Ovary (tissue), 7 donors: ENCODE measurements at regions not wholly inside any gene's neighbourhood (a gene's known extent, or its start where the extent isn't known, plus 50 kb on each side); places are given as distances from the start of the nearest gene placed in this dataset.
"Not testable (repeated sequence)": the region's sequence is repeated elsewhere in the genome, so short reads cannot be mapped to it uniquely, and the experiment has no call there.

Experiments used
- DNase-seq, 5 donors: peaks; one replicate each; pipeline ENCODE4 v3.0.0-alpha.2; 2019 to 2020
- H3K27ac ChIP-seq, 2 donors: fragments of 200-600 bp; one replicate each; pipeline versions ENCODE4 v1.5.1 to v1.8.0; 2019 to 2022
- H3K27me3 ChIP-seq: fragments of 200-600 bp; one replicate; pipeline ENCODE4 v1.8.0; 2022
- H3K36me3 ChIP-seq: fragments of 200-600 bp; sonication (generic); one replicate; pipeline ENCODE4 v1.5.1; 2019
- H3K4me1 ChIP-seq: one replicate; pipeline ENCODE4 v1.8.1; 2013; ENCODE audit warnings: mild to moderate bottlenecking, moderate library complexity; ENCODE audit not compliant: insufficient read depth
- H3K4me3 ChIP-seq: fragments of 200-600 bp; sonication (generic); one replicate; pipeline ENCODE4 v1.5.1; 2017
- H3K9me3 ChIP-seq, 2 donors: fragments of 200-600 bp in 1 of 2; sonication (generic) in 1 of 2; one replicate each; pipeline versions ENCODE4 v1.5.1 to v1.8.1; 2013 to 2019; ENCODE audit warnings: mild to moderate bottlenecking in 1 of 2, moderate library complexity in 1 of 2
- EP300 ChIP-seq: sonication (generic); formaldehyde crosslinking; IDR thresholded peaks from one replicate; pipeline ENCODE4 v1.6.1; 2017; ENCODE audit warnings: antibody characterized with exemption
- POLR2A ChIP-seq: fragments of 450-650 bp; IDR thresholded peaks from one replicate; pipeline ENCODE4 v1.6.1; 2017; ENCODE audit warnings: antibody characterized with exemption, mild to moderate bottlenecking, moderate library complexity
- WGBS, 3 donors: extraction: QIAGEN DNeasy Blood & Tissue Kit in 1 of 3; methylation state at CpG; one replicate each; pipeline versions ENCODE4 v1.1.5 to v1.1.7; 2013 to 2017; 5-methylcytosine and 5-hydroxymethylcytosine counted together
- intact Hi-C, 4 donors: fragments of 100-400 bp; cut with DNase I; formaldehyde crosslinking; loops; one replicate each; pipeline versions ENCODE4 v1.11.0 to v1.15.1; 2022 to 2023
- TF ChIP-seq, protein P1 (sequence below), 3 donors: fragments of 450-650 bp in 2 of 3; fragments of 200-600 bp in 1 of 3; IDR thresholded peaks; one replicate each; pipeline versions ENCODE4 v1.5.1 to v1.8.0; 2016 to 2022; ENCODE audit warnings: antibody characterized with exemption in 3 of 3, mild to moderate bottlenecking in 1 of 3
- donor health status: DM: no; HTN: no; CAD: no; lungs with moderate emphysema.
- donor health status: DM: no; HTN: no; CAD: no.
- donor health status: Bipolar disorder and iron deficiency.
- donor health status: DM: no; HTN: no; CAD: no.
- donor health status: DM: yes; HTN: yes; CAD: no.

DNA sequence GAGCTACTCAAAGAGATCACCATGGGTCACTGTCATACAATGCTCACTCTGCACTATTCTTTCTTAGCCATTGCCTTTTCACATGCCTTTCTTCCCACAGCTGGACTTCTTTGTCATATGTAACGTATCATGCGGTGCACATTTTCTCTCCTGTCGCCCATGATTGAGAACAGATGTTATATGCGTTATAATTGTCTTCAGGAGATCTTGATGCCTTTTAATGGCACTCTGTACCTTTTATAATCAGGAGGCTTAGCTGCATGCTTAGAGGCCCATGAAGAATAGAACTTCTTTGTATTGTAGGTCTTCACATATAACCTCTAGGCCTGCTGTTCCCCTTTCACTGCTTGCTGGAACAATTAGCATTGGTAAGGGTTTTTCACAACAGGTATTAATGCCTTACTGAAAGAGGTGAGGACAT lies 436.1 kb downstream of the CDH10 start:
- no peak for DNase-seq
- H3K36me3 ChIP-seq: no peaks in the 10 kb centered on the region
- no peaks in the 10 kb centered on the region for H3K4me1 ChIP-seq
- H3K4me3 ChIP-seq: no peak overlapping the region
- intact Hi-C loops: no loop called here
- no peak overlapping the region for H3K27ac ChIP-seq
- no peak for TF ChIP-seq POLR2A
- TF ChIP-seq, protein P1, sequence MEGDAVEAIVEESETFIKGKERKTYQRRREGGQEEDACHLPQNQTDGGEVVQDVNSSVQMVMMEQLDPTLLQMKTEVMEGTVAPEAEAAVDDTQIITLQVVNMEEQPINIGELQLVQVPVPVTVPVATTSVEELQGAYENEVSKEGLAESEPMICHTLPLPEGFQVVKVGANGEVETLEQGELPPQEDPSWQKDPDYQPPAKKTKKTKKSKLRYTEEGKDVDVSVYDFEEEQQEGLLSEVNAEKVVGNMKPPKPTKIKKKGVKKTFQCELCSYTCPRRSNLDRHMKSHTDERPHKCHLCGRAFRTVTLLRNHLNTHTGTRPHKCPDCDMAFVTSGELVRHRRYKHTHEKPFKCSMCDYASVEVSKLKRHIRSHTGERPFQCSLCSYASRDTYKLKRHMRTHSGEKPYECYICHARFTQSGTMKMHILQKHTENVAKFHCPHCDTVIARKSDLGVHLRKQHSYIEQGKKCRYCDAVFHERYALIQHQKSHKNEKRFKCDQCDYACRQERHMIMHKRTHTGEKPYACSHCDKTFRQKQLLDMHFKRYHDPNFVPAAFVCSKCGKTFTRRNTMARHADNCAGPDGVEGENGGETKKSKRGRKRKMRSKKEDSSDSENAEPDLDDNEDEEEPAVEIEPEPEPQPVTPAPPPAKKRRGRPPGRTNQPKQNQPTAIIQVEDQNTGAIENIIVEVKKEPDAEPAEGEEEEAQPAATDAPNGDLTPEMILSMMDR (IDR thresholded peaks at IDR 0.05): no peak
- no peak for TF ChIP-seq EP300
- H3K9me3 ChIP-seq: no peaks in the 10 kb centered on the region
- no peaks in the 10 kb centered on the region for H3K27me3 ChIP-seq
- WGBS, 3 donors: 50 to 51% (median 51%) methylated on average over 4 of the region's 4 CpGs

DNA sequence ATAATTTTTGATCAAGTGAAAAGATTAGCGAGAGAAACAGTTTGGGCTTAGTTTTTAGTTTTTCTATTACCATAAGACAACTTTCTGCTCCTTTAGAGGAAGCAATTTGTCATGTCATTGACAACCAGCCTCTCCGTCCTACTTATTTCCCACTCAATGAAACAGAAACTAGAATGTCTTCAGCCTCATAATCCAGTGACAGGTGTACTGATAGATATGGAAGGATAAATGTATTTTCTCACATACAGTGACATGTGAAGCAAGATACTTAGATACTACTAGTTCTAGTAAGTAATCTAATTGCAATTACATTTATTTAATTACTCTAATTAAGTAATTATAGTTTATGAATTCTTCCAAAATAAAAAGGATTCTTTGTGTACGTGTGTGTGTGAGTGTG lies 429.7 kb downstream of the CDH10 start:
- no peak for TF ChIP-seq POLR2A
- TF ChIP-seq EP300: no peak
- TF ChIP-seq, protein P1 (IDR thresholded peaks at IDR 0.05): no peak
- WGBS, 3 donors: 73 to 78% (median 77%) methylated on average over 3 of the region's 3 CpGs
- intact Hi-C loops: no loop called here
- H3K9me3 ChIP-seq: no peaks in the 10 kb centered on the region
- DNase-seq: no peak
- no peaks in the 10 kb centered on the region for H3K36me3 ChIP-seq
- no peaks in the 10 kb centered on the region for H3K4me1 ChIP-seq
- H3K4me3 ChIP-seq: no peak overlapping the region
- no peaks in the 10 kb centered on the region for H3K27me3 ChIP-seq
- H3K27ac ChIP-seq: no peak overlapping the region

GRCh38 chr5:24222876-24223275 lies 421.9 kb downstream of the CDH10 start:
- no peak for DNase-seq
- no peaks in the 10 kb centered on the region for H3K27me3 ChIP-seq
- H3K36me3 ChIP-seq: no peaks in the 10 kb centered on the region
- TF ChIP-seq POLR2A: no peak
- TF ChIP-seq, protein P1 (IDR thresholded peaks at IDR 0.05): no peak
- no peak for TF ChIP-seq EP300
- H3K4me3 ChIP-seq: no peak overlapping the region
- no peaks in the 10 kb centered on the region for H3K4me1 ChIP-seq
- H3K27ac ChIP-seq: no peak overlapping the region
- 3 to 8% (median 5%) methylated on average over 2 of the region's 2 CpGs for WGBS, 3 donors
- peaks cover 0 to 5% of the 10 kb centered on the region in 2 donors for H3K9me3 ChIP-seq
- intact Hi-C loops: no loop called here

DNA sequence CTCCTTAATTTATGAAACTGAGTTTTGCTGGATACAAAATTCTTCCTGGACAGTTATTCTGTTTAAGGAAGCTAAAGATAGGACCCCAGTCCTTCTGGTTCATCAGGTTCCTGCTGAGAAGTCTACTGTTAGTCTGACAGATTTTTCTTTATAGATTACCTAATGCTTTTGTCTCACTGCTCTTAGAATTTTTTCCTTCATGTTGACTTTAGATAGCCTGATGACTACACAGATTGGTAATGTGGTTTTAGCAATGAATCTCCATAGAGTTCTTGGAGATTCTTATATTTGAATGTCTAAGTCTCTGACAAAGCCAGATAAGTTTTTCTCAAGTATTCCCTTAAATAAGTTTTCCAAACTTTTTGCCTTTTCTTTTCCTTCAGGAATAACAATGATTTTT lies 419.7 kb downstream of the CDH10 start:
- H3K27me3 ChIP-seq: no peaks in the 10 kb centered on the region
- TF ChIP-seq EP300: no peak
- no peak for TF ChIP-seq POLR2A
- TF ChIP-seq, protein P1 (IDR thresholded peaks at IDR 0.05): no peak
- intact Hi-C loops: no loop called here
- no peaks in the 10 kb centered on the region for H3K36me3 ChIP-seq
- H3K4me3 ChIP-seq: no peak overlapping the region
- DNase-seq: no peak
- H3K4me1 ChIP-seq: no peaks in the 10 kb centered on the region
- H3K27ac ChIP-seq: no peak overlapping the region
- H3K9me3 ChIP-seq: peaks cover 0 to 5% of the 10 kb centered on the region in 2 donors

- no peak overlapping the region for H3K4me3 ChIP-seq
- no peaks in the 10 kb centered on the region for H3K36me3 ChIP-seq
- no peak overlapping the region for H3K27ac ChIP-seq
- WGBS, 3 donors: 42 to 62% (median 51%) methylated on average over 1 of the region's 1 CpG
- intact Hi-C loops: no loop called here
- no peak for DNase-seq
- H3K4me1 ChIP-seq: no peaks in the 10 kb centered on the region
- TF ChIP-seq EP300 (no peak), POLR2A (no peak)
- TF ChIP-seq, protein P1 (IDR thresholded peaks at IDR 0.05): no peak
- H3K9me3 ChIP-seq: no peaks in the 10 kb centered on the region
- H3K27me3 ChIP-seq: no peaks in the 10 kb centered on the region
Measured at GRCh38 chr5:24226479-24226878, 418.3 kb downstream of the CDH10 start.

GRCh38 chr5:24227881-24228280 lies 416.9 kb downstream of the CDH10 start:
- H3K4me3 ChIP-seq, H3K27me3 ChIP-seq, DNase-seq, H3K4me1 ChIP-seq, intact Hi-C loops, H3K27ac ChIP-seq, H3K36me3 ChIP-seq, H3K9me3 ChIP-seq: not testable (repeated sequence)
- 77 to 88% (median 78%) methylated on average over 5 of the region's 5 CpGs for WGBS, 3 donors
